Progenitor cell of endocrine pancreas (in vitro differentiated cells): ENCODE measurements at regions not wholly inside any gene's neighbourhood (a gene's known extent, or its start where the extent isn't known, plus 50 kb on each side); places are given as distances from the start of the nearest gene placed in this dataset.

Experiments
- DNase-seq: peaks from one replicate; pipeline ENCODE4 v3.0.0; 2021; ENCODE audit warnings: low spot score; ENCODE audit not compliant: unreplicated experiment
- H3K27ac Mint-ChIP-seq: 2 replicates; pipeline ENCODE4 v1.8.0; 2021; ENCODE audit warnings: mild to moderate bottlenecking, moderate library complexity, mixed read lengths
- H3K27me3 Mint-ChIP-seq: 2 replicates; pipeline ENCODE4 v1.8.0; 2021; ENCODE audit warnings: mixed read lengths
- H3K36me3 Mint-ChIP-seq: 2 replicates; pipeline ENCODE4 v1.8.0; 2022; ENCODE audit warnings: mixed read lengths; ENCODE audit not compliant: insufficient read depth
- H3K4me1 Mint-ChIP-seq: 2 replicates; pipeline ENCODE4 v1.8.0; 2021; ENCODE audit warnings: low read depth, mixed read lengths
- H3K4me3 Mint-ChIP-seq: 2 replicates; pipeline ENCODE4 v1.8.0; 2021; ENCODE audit warnings: low read depth, mild to moderate bottlenecking, moderate library complexity, mixed read lengths
- H3K9me3 Mint-ChIP-seq: 2 replicates; pipeline ENCODE4 v1.8.0; 2021; ENCODE audit warnings: low read depth, mixed read lengths
- CTCF ChIP-seq: fragments of 200-600 bp; sonication (generic); IDR thresholded peaks from one replicate; pipeline ENCODE4 v1.5.0; 2021; ENCODE audit warnings: antibody characterized with exemption, mild to moderate bottlenecking; ENCODE audit not compliant: unreplicated experiment

- Mint-ChIP-seq H3K36me3 (no peaks in the 10 kb centered on the region), H3K9me3 (no peaks in the 10 kb centered on the region), H3K27me3 (peaks cover 2% of the 10 kb centered on the region), H3K4me3 (no peak overlapping the region), H3K4me1 (peaks cover 20% of the 10 kb centered on the region), H3K27ac (peak overlapping the region; percentile 23)
- DNase-seq, result no peak
- TF ChIP-seq CTCF, result no peak
Measured at GRCh38 chr6:220721-221475, 71.4 kb upstream of the DUSP22 start.

- H3K27me3 Mint-ChIP-seq, result peaks cover 2% of the 10 kb centered on the region
- no peak overlapping the region for H3K27ac Mint-ChIP-seq
- TF ChIP-seq CTCF, result no peak
- no peak overlapping the region for H3K4me3 Mint-ChIP-seq
- H3K36me3 Mint-ChIP-seq, result no peaks in the 10 kb centered on the region
- DNase-seq, result no peak
- H3K4me1 Mint-ChIP-seq, result peaks cover 20% of the 10 kb centered on the region
- no peaks in the 10 kb centered on the region for H3K9me3 Mint-ChIP-seq
Measured at GRCh38 chr6:221531-222349, 70.5 kb upstream of the DUSP22 start.

- no peak for TF ChIP-seq CTCF
- Mint-ChIP-seq H3K4me3 (no peak overlapping the region), H3K27ac (no peak overlapping the region)
Measured at GRCh38 chr6:222468-222867, 69.8 kb upstream of the DUSP22 start.

GRCh38 chr6:223136-223535 is 69.2 kb upstream of the DUSP22 start:
- Mint-ChIP-seq H3K9me3 (no peaks in the 10 kb centered on the region), H3K36me3 (no peaks in the 10 kb centered on the region), H3K4me1 (peaks cover 20% of the 10 kb centered on the region), H3K4me3 (no peak overlapping the region), H3K27me3 (peaks cover 2% of the 10 kb centered on the region), H3K27ac (no peak overlapping the region)
- TF ChIP-seq CTCF, result no peak
- no peak for DNase-seq

More at GRCh38 chr6:222468-222867, 69.8 kb upstream of the DUSP22 start:
- H3K4me1 Mint-ChIP-seq, result peaks cover 20% of the 10 kb centered on the region
- H3K27me3 Mint-ChIP-seq, result peaks cover 2% of the 10 kb centered on the region
- DNase-seq, result no peak
- H3K9me3 Mint-ChIP-seq, result no peaks in the 10 kb centered on the region
- no peaks in the 10 kb centered on the region for H3K36me3 Mint-ChIP-seq

- no peak overlapping the region for H3K27ac Mint-ChIP-seq
- H3K27me3 Mint-ChIP-seq, result peaks cover 2% of the 10 kb centered on the region
- H3K36me3 Mint-ChIP-seq, result no peaks in the 10 kb centered on the region
- H3K4me3 Mint-ChIP-seq, result no peak overlapping the region
- peaks cover 20% of the 10 kb centered on the region for H3K4me1 Mint-ChIP-seq
- no peak for TF ChIP-seq CTCF
- DNase-seq, result no peak
- no peaks in the 10 kb centered on the region for H3K9me3 Mint-ChIP-seq
Measured at GRCh38 chr6:223763-224162, 68.5 kb upstream of the DUSP22 start.
